HG03558 (cell line): ENCODE measurements at regions not wholly inside any gene's neighbourhood (a gene's known extent, or its start where the extent isn't known, plus 50 kb on each side); places are given as distances from the start of the nearest gene placed in this dataset.
A peak's percentile ranks its signal among the peaks of the same experiment; 100 is the strongest.

Source experiments
- ATAC-seq: cut with Tn5 transposase; IDR thresholded peaks from one replicate; pipeline ENCODE4 v1.9.1; 2021; ENCODE audit warnings: moderate number of reproducible peaks; ENCODE audit not compliant: unreplicated experiment; ENCODE audit errors: extremely low read depth

DNA sequence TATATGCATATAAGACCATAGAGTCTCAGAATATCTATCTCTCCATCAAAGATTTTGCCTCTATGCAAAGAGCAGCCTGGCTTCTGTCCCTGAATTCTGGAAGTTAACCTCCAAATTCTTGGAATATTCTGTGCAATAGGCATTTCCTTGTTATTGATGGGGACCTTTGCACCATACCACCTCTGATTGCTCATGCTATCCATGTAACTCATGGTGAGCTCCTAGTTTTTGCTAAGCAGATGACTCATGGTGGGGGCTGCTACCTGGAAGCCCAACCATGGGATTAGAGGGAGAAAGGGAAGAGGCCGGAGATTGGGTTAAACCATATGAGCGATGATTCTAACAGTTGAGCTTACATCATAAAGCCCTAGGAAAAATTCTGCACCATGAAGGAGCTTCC lies 310.2 kb upstream of the FIGN start:
- ATAC-seq, result no peak

DNA sequence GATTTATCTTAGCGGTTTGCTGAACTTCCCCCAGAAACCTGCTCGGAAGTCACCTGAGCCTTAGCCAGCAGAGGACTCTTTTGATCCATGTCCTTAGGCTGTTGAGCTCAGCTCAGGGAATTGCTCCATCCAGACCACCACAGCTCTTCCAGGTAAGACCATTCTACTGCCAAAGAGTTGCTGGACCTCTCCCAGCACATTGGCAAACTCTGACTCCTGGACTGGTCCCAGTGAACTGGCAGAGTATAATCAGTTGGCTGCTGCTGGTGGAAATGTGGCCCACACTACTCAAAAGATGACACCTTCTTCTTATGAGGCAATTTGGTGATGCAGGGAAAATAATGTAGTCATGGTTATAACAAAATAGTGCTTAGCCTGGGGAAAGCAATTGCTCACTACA lies 308.8 kb upstream of the FIGN start:
- ATAC-seq, result no peak

DNA sequence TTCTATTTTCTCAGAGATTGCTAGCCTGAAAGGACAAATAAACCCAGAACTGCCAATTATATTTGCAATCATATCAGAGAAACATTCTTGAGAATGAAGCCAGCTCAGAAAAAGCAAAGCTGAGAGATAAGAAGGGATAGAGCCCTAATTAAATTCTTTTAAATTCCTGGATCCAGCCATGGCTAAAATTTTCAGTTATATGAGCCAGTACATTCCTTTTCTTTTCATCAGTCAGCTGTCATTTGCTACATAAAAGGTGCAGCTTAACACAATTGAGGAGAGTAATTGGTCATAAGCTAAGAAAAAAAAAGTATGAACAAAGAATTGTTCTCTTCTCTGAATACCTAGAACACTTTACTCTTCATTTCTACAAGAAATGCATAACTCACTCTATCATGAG lies 303.5 kb upstream of the FIGN start:
- ATAC-seq, result no peak

DNA sequence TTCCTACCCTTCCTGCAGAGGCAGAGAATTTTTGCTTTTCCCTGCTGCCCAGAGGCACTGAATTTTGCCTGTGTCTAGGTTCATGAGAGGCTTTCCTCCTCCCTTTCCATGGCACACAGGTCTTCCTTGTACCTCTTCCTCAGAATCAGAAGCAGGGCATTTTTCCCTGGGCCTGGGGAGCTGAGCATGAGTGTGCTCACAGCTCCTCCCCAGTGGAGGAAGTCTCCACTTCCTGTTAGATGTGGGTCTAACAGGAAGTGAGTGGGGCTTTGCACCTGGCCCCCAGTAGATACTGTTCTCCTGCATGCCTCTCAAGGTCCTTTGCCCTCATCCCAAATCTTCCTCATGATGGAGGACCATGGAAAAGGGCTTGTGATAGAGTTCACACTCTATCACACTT lies 297.2 kb upstream of the FIGN start:
- ATAC-seq, result no peak

DNA sequence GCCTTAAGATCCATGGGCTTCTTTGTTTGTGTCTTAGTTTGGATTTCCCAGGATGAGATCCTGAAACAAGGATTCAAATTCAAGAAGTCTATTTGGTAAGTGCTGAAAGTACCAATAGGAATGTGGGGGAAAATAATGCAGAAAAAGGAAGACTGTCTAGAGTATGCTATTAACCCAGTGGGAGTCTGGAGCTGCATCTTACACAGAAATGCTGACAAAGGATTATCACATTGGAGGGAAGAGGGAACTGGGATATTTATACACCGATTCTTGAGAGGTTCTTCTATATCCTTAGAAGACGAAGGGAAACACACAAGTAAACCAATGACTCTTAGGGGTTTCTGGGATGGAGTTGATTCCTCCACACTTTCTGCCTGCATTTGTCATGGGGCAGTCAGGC lies 294.8 kb upstream of the FIGN start:
- ATAC-seq, result no peak

DNA sequence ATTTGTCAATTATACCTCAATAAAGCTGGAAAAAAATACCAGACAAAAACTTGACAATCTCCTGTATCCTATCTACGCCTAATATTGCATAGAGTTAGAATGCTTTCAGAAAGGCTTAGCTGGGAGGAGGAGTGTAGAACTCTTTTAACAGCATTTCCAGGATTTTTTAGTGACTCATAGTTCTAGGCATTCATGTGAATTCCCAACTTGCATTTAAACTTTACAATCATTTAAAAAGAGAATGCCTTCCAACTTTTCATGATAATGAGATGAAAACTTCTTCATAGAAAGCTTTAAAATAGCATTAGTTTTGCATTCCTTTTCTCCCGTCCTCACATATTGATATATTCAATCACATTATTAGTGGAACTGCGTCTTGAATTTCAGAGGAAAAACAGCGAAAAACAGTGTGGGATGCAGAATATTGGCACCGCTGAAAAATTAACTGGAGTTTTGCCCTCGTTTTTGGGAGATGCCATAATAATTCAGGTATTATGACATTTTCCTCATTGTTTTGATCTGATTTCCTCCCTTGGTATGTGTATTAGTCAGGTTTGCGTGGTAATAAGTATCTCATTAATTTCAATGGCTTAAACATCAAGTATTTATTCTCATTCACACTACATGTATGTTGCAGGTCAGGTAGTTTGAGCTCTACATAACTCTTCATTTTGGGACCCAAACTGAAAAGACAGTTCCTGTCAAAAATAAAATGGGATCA lies 293.2 kb upstream of the FIGN start:
- ATAC-seq, result no peak

DNA sequence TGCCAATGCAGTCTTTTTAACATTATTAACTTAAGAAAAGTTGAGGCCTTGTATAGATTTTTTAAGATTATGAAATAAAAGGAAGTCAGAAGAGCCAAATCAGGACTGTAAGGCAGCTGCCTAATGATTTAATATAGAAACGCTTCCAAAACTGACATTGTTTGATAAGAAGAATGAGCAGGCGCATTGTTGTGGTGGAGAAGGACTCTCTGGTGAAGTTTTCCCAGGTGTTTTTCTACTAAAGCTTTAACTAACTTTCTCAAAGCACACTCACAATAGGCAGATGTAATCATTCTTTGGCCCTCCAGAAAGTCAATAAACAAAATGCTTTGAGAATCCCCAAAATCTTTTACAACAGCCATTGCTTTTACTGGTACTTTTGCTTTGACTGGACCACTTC lies 288.6 kb upstream of the FIGN start:
- ATAC-seq, result no peak

DNA sequence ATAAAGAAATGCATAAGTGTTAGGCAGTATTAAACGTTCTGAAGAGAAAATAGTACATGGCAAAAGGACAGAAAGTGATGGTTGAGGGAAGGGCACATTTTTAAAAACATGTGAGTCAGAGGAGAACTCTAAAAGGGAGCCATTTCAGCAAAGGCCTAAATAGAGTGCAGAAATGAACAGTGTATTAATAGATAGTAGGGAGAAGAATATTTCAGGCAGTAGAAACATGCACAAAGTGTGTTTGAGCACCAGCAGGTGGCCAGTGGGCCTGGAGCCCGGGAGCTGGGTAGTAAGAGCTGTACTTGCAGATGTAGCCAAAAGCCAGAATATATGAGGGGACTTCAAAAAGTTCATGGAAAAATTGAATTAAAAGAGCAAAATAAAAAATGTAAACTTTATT lies 288.1 kb upstream of the FIGN start:
- ATAC-seq, result no peak

DNA sequence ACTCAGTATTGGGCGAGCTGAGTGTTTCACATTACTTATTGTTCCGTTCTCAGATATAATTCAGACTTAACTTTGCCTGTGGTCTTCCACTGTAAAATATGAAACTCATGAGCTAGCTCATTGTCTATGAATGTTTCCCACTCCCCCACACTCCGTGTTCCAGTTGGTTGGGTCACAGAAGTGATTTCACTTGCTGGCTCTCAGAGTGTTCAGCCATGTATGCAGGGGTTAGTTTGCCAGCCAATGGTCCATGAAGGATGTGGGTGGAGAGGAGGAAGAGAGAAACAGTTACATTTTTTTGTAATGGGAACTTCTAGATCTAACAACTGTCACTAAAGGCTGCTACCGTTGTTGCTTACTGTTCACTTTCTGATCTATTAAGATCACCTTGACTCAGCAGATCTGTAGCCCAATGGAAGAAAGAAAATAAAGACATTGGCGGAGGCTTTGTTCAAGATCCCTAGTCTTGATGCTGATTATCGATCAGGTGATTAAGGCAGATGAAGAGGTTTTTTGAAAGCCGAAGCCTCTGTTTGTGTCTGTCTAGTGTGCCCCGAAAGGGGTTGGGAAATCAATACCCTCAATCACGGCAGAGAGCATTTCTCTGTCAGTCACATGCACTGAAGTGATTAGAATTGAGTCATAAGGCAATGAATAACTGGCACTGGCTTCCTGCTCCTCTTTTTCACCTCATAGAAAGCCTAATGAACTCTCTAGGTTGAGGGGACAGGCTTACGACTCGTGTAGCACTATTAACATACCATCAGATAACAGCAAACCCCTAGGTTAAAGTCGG lies 279.7 kb upstream of the FIGN start:
- peak; percentile 94 for ATAC-seq

DNA sequence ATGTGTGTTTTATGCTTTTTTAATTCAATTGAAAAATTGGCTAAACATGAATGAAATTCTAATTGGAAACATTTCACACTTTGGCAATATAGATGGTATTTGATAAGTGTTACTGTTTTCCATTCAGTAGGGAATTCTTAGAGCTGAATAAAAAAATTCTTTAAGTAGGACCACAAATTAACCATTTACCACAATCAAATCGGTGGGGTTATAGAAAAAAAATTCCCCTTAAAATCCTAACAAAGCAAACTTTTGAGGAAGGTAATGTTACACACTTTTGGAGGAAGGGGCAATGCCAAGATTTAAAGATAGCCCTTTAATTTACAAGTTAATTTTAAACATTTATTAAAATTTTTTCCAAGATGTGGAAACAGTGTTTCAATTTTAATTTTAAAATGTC lies 279.0 kb upstream of the FIGN start:
- no peak for ATAC-seq

DNA sequence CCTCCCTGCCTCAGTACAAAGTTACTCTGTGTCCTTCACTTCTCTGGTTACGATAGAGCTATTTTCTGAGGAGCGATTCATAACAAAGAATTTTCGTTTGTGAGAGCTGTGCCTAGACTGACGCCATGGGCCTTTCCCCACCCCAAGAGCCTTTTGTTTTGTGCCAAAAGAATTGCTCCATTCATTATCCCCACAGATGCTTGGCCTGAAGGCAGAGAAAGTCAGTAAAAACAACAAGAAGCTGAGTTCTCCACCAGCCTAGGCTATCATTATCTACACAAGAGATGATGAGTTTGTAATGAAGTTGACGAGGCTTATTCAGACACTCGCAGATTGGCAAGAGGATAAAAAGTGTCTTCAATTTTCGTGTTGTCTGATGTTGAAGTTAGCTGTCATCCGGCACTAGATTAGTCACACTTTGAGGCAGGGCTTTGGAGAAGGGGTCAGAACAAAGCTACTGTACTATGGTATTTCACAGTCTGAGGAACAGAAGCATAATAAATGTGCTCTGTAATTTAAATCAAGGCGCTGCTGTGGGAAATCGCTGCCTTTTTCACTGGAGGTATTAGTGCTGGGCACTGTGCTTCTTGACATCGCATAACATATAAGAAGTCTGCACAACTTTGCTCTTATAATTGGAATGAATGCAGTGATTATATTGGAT lies 278.4 kb upstream of the FIGN start:
- no peak for ATAC-seq

DNA sequence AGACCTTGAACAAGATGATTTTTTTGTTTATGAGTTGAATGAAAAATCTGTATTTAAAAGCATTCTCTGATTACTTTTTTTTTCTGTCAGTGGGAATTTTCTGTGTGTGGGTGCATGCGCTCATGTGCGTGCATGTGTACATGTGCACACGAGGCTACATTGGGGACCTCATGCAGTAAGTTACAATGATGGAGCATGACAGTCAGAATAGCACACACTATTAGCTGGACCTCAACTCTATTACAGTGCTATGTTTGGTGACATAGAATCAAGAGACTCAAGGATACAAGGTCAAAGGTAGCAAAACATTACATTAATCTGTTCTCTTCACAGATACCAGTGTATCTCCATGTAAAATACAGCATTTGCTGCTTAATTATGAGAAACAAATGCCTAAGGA lies 276.8 kb upstream of the FIGN start:
- no peak for ATAC-seq

DNA sequence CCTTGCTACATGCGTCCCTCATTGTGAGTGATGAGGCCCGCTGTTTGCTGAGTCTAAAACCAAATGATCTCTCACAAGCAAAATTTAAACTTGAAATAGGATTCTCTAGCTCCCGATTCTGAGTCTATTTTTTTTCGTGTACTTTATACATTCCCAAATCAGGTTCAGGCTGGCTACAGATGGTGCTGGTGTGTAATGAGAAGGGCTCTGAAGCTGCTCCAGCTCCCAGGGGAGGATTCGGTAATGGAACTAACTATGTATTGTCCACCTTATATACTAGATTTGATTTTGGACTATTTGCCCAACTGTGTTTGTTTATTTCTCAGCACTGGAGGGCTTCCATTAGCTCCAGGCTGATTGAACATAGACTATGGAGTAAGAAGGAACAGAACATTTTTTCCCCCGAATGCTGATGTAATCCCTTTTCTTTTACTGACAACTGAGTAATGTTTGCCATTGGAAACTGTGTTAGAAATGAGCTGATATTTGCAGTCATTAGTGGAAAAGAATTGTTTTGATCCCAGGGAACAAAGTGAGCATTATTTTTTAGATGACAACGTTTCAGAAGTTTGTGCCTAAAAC lies 274.0 kb upstream of the FIGN start:
- ATAC-seq, result no peak

DNA sequence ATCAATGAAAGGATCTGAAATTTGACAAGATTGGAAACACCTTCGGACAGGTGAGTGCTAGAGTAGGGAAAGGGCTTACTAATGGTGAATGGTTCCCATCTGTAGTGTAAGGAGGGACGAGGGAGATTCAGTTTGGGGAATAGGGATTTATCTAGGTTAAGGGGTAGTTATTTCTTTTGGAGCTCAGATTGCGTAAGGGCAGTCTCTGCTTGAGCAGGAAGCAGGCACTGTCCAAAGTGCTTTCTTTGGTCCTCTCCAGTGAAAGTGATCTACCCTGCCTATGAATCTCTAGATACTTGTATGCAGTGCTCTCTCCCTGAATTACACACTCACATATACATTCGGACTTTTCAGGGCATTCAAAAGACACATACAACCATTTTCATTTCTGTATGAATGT lies 272.9 kb upstream of the FIGN start:
- ATAC-seq, result no peak

DNA sequence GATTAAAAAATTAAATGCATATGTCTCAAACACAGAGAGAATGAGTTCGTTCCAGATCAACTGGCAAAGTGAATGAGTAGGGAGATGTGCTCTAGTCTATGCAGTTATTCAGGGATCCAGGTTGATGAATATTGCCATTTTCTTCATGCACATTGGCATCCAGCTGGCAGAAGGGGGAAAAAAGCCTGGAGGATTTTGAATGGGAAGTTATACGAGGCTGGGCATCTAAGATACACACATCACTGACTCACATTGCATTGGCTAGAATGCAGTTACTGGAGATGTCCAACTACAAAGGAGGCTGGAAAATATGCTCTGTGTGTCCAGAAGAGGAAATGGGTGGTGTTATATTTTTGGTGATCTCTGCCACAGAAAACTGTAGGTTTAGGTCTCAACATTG lies 270.9 kb upstream of the FIGN start:
- ATAC-seq, result no peak

DNA sequence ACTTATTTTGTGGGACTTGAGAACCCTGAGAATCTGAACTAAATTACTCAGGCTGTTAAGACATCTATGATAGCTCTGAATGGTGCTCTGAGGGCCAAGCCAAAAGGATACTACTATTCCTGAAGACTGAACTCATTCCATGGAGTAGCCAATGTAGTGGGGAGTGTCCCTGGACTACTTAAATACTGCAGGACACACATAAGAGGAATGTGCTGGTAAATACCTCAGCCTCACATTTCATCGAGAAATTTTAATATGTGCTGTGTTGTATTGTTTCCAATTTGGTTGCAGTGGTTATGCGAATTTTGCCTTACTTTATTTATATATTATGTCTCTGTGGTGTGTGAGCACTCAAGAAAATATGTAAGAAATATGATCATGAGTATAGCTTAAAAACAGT lies 264.4 kb upstream of the FIGN start:
- ATAC-seq, result no peak

DNA sequence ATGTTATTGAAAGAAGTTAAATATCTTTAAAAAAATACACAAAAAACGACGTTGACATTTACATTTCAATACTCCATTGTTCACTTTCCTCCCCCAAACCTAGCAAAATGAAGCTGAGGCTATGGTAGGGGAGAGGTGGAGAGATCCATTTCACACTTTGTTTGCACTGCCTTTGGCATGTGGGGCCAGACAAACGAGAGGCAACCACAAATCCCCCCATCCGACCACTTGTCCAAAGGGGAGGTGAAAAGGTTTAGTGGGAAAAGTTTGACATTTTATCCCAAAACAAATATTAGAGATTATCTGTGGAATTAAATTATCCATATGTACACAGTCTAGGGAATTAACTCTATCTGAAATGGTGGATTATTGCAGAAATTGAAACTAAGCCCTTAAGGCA lies 261.7 kb upstream of the FIGN start:
- ATAC-seq, result no peak

DNA sequence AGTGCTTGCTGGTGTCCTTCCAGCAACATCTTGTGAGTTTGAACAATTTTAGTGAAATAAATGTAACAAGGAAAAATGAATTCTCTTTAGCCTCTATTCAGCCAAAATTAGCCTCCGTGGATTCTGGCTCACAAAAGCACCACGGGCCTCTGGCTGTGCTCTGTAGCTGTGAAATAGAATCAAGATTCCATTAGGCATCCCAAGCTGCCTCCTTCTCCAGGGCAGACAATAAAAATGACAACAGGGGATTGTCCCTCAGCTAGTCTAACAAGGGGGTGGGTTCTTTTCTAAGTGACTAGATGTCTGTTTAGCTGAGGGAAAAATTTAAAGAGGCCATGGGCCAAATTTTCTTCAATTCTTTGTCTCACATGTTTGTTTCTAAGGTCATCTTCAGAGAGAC lies 254.7 kb upstream of the FIGN start:
- ATAC-seq, result no peak

DNA sequence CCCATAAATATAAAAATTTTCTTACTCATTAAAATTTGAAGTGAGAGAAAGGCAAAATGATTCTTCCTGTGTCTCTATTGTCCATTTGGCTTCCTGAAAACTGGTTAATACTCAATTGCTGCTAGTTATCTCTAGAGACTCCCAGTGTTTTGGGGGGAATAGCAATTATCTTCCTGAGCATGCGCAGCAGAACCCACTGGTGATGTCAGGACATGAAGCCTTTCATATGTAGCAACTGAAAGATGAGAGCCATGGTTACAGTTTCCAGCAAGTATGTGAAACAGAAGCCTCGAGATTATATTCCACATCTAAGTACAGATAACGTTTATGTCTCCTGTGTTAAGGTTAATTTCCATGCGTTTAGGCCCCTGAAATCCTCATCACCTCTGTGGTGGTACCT lies 254.3 kb upstream of the FIGN start:
- no peak for ATAC-seq

DNA sequence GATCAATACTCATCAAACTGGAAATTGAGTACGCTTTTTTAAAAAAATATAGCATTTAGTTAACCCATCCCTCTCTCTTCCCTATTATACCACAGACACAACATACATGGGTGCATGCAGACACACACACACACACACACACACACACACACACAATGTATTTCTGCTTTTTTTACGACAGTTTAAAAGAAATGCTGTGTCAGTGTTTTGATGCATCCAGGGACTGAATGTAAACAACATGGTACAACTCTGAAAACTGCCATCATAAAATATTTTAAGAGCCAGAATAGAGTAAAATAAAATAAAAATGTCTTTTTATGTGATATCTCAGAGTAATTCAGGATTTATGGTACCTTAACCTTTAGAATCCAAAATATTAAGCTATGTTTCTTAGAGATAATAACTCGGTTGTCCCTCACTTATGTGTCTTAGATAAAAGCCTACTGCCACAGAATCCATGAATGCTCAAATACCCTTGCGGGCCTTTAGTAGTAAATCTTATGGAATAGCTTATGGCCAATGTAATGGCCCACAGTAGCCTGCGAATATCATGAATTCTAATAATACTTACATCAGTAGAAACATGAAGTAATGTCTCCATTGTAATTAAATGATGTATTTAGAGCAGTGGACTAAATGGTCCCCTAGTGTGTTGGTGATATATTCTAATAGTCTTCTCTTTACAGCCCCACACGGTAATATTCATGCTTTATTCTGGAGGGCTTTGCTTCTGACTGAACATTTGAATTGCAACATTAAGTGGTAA lies 251.6 kb upstream of the FIGN start:
- ATAC-seq, result no peak
